ENCODE measurements at regions not wholly inside any gene's neighbourhood (a gene's known extent, or its start where the extent isn't known, plus 50 kb on each side); places are given as distances from the start of the nearest gene placed in this dataset.

DNA sequence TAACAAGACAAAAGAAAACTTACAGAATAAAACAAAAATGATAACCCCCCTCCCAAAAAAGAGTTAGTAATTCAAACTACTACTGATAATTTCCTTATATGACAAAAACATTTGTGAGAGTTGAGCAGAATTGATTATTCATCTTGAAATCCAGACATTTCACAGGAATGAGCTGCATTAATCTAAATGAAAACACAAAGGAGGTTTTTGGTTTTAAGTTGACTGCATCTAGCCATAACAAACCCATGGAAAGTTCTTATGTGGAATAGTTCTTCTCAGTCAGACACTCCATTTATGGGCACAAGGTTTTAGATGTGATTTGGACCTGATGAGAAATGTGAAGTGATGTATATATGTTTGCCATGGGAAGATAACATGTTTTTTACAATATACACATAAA is 95.4 kb downstream of the VCX2 start:
- TF ChIP-seq, protein P1, sequence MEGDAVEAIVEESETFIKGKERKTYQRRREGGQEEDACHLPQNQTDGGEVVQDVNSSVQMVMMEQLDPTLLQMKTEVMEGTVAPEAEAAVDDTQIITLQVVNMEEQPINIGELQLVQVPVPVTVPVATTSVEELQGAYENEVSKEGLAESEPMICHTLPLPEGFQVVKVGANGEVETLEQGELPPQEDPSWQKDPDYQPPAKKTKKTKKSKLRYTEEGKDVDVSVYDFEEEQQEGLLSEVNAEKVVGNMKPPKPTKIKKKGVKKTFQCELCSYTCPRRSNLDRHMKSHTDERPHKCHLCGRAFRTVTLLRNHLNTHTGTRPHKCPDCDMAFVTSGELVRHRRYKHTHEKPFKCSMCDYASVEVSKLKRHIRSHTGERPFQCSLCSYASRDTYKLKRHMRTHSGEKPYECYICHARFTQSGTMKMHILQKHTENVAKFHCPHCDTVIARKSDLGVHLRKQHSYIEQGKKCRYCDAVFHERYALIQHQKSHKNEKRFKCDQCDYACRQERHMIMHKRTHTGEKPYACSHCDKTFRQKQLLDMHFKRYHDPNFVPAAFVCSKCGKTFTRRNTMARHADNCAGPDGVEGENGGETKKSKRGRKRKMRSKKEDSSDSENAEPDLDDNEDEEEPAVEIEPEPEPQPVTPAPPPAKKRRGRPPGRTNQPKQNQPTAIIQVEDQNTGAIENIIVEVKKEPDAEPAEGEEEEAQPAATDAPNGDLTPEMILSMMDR (IDR thresholded peaks at IDR 0.05), result no peak
- no peak for TF ChIP-seq SIN3A (IDR thresholded peaks at IDR 0.05; ENCODE audit: borderline replicate concordance, insufficient read depth, low read depth, low read length)
- TF ChIP-seq, protein P2, sequence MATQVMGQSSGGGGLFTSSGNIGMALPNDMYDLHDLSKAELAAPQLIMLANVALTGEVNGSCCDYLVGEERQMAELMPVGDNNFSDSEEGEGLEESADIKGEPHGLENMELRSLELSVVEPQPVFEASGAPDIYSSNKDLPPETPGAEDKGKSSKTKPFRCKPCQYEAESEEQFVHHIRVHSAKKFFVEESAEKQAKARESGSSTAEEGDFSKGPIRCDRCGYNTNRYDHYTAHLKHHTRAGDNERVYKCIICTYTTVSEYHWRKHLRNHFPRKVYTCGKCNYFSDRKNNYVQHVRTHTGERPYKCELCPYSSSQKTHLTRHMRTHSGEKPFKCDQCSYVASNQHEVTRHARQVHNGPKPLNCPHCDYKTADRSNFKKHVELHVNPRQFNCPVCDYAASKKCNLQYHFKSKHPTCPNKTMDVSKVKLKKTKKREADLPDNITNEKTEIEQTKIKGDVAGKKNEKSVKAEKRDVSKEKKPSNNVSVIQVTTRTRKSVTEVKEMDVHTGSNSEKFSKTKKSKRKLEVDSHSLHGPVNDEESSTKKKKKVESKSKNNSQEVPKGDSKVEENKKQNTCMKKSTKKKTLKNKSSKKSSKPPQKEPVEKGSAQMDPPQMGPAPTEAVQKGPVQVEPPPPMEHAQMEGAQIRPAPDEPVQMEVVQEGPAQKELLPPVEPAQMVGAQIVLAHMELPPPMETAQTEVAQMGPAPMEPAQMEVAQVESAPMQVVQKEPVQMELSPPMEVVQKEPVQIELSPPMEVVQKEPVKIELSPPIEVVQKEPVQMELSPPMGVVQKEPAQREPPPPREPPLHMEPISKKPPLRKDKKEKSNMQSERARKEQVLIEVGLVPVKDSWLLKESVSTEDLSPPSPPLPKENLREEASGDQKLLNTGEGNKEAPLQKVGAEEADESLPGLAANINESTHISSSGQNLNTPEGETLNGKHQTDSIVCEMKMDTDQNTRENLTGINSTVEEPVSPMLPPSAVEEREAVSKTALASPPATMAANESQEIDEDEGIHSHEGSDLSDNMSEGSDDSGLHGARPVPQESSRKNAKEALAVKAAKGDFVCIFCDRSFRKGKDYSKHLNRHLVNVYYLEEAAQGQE (IDR thresholded peaks at IDR 0.05; ENCODE audit: insufficient read depth in 1 of 2, low read depth in 2 of 2, low read length in 1 of 2), result no peak
- no peak for TF ChIP-seq TCF7L2 (IDR thresholded peaks at IDR 0.05; ENCODE audit: low read depth, low read length)
